ENCODE measurements at regions not wholly inside any gene's neighbourhood (a gene's known extent, or its start where the extent isn't known, plus 50 kb on each side); places are given as distances from the start of the nearest gene placed in this dataset.

GRCh38 chr2:19598971-19599370 lies 240.5 kb upstream of the OSR1 start:
- H3K9me3 ChIP-seq (ENCODE audit: low read depth, low read length, poor library complexity, severe bottlenecking) = no peaks in the 10 kb centered on the region
- TF ChIP-seq CTCF (conservative IDR thresholded peaks at IDR 0.05; ENCODE audit: low read depth, low read length) = no peak
- TF ChIP-seq EZH2 (IDR thresholded peaks at IDR 0.05; ENCODE audit: borderline replicate concordance, low read depth, low read length, poor library complexity, severe bottlenecking) = no peak
- no TSS peak for BruUV-seq (replicated peaks)
- no peaks in the 10 kb centered on the region for H3K4me1 ChIP-seq (ENCODE audit: insufficient read depth, low read length, poor library complexity, severe bottlenecking)
- intact Hi-C loops (cut with micrococcal nuclease; ENCODE audit: unreplicated experiment) = no loop called here
- H3K36me3 ChIP-seq (ENCODE audit: insufficient read depth, low read length, poor library complexity, severe bottlenecking) = no peaks in the 10 kb centered on the region
- H3K27me3 ChIP-seq (replicated peaks; ENCODE audit: insufficient read depth, low read depth, low read length, poor library complexity) = no peaks in the 10 kb centered on the region
- CTCF ChIA-PET = no interaction called here
- no peak overlapping the region for H3K27ac ChIP-seq (ENCODE audit: low read depth, low read length, poor library complexity, severe bottlenecking)
- POLR2A ChIA-PET (ENCODE audit: low non-redundant PET) = no interaction called here
- H3K4me3 ChIP-seq (ENCODE audit: low read depth, low read length, poor library complexity, severe bottlenecking) = no peak overlapping the region
- DNase-seq (ENCODE audit: low spot score) = no peak

GRCh38 chr2:19592197-19592596 lies 233.8 kb upstream of the OSR1 start:
- no peaks in the 10 kb centered on the region for H3K36me3 ChIP-seq (ENCODE audit: insufficient read depth, low read length, poor library complexity, severe bottlenecking)
- CTCF ChIA-PET = no interaction called here
- POLR2A ChIA-PET (ENCODE audit: low non-redundant PET) = no interaction called here
- no peak for TF ChIP-seq EZH2 (IDR thresholded peaks at IDR 0.05; ENCODE audit: borderline replicate concordance, low read depth, low read length, poor library complexity, severe bottlenecking)
- TF ChIP-seq CTCF (conservative IDR thresholded peaks at IDR 0.05; ENCODE audit: low read depth, low read length) = no peak
- no peak overlapping the region for H3K27ac ChIP-seq (ENCODE audit: low read depth, low read length, poor library complexity, severe bottlenecking)
- DNase-seq (ENCODE audit: low spot score) = no peak
- H3K9me3 ChIP-seq (ENCODE audit: low read depth, low read length, poor library complexity, severe bottlenecking) = no peaks in the 10 kb centered on the region
- intact Hi-C loops (cut with micrococcal nuclease; ENCODE audit: unreplicated experiment) = no loop called here
- H3K27me3 ChIP-seq (replicated peaks; ENCODE audit: insufficient read depth, low read depth, low read length, poor library complexity) = no peaks in the 10 kb centered on the region
- no TSS peak for BruUV-seq (replicated peaks)
- H3K4me3 ChIP-seq (ENCODE audit: low read depth, low read length, poor library complexity, severe bottlenecking) = no peak overlapping the region
- H3K4me1 ChIP-seq (ENCODE audit: insufficient read depth, low read length, poor library complexity, severe bottlenecking) = no peaks in the 10 kb centered on the region

GRCh38 chr2:19589791-19590190 lies 231.4 kb upstream of the OSR1 start:
- ChIA-PET CTCF (no interaction called here), POLR2A (ENCODE audit: low non-redundant PET) (no interaction called here)
- BruUV-seq (replicated peaks) = no TSS peak
- Histone ChIP-seq H3K27ac (ENCODE audit: low read depth, low read length, poor library complexity, severe bottlenecking) (no peak overlapping the region), H3K4me1 (ENCODE audit: insufficient read depth, low read length, poor library complexity, severe bottlenecking) (no peaks in the 10 kb centered on the region), H3K9me3 (ENCODE audit: low read depth, low read length, poor library complexity, severe bottlenecking) (no peaks in the 10 kb centered on the region), H3K27me3 (replicated peaks; ENCODE audit: insufficient read depth, low read depth, low read length, poor library complexity) (no peaks in the 10 kb centered on the region), H3K4me3 (ENCODE audit: low read depth, low read length, poor library complexity, severe bottlenecking) (no peak overlapping the region), H3K36me3 (ENCODE audit: insufficient read depth, low read length, poor library complexity, severe bottlenecking) (no peaks in the 10 kb centered on the region)
- DNase-seq (ENCODE audit: low spot score) = no peak
- no peak for TF ChIP-seq CTCF (conservative IDR thresholded peaks at IDR 0.05; ENCODE audit: low read depth, low read length)
- TF ChIP-seq EZH2 (IDR thresholded peaks at IDR 0.05; ENCODE audit: borderline replicate concordance, low read depth, low read length, poor library complexity, severe bottlenecking) = no peak
- intact Hi-C loops (cut with micrococcal nuclease; ENCODE audit: unreplicated experiment) = no loop called here
